GM19240 (cell line): ENCODE measurements at regions not wholly inside any gene's neighbourhood (a gene's known extent, or its start where the extent isn't known, plus 50 kb on each side); places are given as distances from the start of the nearest gene placed in this dataset.
"Not testable (repeated sequence)": the region's sequence is repeated elsewhere in the genome, so short reads cannot be mapped to it uniquely, and the experiment has no call there.

Experiments used
- DNase-seq: peaks from one replicate; pipeline ENCODE4 v3.0.0; 2011; ENCODE audit warnings: low spot score; ENCODE audit not compliant: insufficient read length

DNA sequence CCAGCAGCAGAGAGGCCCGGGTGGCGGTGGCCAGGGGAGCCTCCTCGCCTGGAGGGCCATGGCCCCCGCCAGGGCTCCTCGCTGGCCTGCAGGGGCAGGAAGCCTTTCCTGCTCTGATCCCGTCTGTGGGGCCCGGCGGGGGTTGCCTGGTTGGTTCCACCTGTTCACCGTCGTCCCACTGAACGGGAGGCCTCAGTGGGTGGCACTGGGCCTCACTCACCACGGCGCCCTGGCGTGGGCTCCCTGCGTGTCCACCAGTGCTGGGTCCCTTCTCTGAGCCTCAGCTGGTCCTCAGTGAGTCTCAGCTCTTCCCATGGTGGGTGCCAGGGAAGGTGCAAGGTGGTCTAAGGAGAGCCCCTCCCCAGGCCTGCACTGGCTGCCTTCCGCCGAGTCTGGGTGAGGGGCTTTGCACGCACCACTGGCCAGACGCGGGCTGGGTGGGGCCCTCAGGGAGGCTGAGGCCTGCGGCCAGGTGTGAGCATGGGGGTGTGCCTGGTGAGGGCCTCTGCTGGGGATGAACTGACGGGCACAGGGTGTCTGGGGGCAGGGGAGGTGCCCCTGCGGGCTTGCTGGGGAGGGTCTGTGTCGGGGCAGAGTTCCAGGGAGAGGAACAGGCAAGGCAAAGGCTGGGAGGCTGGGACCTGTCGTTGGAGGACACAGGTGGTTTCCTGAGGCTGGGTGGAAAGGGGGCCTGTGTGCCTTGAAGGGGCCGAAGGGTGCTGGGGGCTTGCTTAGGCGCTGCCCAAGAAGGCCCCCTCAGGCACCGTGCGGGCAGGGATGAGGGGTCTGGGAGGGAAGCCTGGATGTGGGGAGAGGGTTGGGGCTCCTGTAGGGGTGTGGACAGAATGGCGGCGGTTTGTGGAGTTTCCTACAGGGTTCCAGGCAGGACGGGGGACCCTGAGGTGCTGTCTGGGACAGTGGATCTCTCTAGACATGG, 339.8 kb downstream of the TMEM121 start:
- DNase-seq = no peak

DNA sequence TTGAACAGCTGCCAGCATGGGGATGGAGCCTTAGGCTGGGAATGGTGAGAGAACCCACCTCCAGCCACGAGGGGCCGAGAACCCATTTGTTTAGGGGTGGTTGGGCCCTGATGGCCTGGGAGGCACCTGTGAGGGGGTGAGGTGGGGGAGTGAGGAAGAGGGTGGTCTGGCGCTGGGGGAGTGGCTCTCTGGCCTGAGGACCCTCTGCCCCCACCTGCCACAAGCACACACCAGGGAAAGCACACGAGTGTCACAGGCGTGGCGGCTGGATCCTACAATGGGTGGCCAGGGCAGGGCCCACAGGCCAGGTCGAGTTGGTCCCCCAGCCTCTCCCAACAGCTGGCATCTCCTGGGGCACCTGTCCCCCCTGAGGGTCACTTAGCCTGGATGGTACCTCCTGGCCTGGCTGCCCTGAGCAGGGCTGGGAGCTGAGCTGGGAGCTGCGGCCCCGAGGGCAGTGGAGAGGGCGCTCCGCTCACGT, 340.5 kb downstream of the TMEM121 start:
- no peak for DNase-seq

DNA sequence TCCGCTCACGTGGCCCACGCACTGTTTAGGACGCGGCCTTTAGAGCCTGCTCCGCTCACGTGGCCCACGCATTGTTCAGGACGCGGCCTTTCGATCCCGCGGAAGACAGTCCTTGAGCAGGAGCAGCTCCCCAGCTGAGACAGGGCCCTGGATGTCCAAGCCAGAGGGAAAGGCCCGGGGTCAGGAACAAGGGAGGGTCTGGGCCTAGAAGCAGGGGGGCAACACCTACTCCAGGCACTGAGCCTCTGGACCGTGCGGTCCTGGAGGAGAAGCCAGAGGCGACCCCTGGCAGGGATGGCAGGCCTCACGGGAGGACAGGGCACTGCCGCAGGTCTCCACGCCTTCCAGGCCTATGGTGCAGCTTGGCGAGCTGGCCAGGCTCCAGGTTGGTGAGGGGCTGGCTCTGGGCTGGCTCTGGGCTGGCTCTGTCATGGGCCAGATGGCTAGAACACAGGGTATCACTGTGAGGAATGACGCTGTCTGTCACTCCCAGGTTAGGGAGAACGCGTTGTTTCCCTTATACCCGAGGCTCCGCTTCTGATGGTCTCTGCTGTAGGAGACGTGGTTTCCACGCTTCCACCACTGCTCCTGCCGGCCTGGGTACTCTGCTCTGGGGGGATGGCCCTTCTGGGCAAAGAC, 341.7 kb downstream of the TMEM121 start:
- DNase-seq = no peak

DNA sequence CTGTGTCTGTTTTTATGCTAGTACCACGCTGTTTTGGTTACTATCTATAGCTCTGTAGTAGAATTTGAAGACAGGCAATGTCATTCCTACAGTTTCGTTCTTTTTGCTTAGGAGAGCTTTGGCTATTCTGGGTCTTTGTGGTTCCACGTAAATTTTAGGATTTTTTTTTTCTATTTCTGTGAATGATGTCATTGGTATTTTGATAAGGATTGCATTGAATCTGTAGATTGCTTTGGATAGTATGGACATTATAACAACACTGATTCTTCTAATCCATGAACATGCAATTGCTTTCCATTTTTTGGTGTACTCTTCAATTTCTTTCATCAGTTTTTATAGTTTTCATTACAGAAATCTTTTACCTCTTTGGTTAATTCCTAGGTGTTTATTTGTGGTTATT, 345.2 kb downstream of the TMEM121 start:
- DNase-seq = no peak

DNA sequence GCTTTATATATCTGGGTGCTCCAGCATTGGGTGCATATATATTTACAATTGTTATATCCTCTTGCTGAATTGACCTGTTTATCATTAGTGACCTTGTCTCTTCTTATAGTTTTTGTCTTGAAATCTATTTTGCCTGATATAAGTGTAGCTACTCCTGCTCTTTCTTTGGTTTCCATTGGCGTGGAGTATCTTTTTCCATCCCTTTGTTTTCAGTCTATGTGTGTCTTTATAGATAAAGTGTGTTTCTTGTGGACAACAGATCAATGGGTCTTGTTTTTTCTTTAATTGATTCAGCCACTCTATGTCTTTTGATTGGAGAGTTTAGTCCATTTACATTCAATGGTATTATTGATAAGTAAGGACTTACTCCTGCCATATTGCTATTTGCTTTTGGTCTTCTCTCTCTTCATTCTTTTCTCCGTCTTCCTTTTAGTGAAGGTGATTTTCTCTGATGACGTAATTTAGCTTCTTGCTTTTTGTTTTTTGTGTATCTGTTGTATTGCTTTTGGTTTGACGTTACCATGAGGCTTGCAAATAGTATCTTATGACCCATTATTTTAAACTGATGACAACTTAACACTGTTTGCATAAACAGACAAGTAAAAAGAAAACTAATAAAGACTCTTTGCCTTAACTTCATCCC, 347.6 kb downstream of the TMEM121 start:
- DNase-seq = no peak

DNA sequence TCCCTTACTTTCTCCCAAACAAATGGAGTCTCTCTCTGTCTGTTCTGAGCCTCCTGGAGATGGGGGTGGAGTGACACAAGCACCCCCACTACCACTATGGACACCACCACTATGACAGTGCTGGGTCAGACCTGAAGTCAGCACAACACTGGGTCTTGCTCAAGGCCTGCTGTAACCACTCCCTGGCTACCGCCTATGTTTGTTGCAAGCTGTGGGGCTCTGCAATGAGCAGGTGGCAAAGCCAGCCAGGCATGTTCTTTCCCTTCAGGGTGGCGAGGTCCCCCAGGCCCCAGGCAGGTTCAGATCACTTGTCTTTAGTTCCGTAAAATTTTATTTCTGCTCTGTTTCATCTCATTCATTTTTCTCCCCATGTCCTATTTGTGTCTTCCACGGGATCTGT, 349.8 kb downstream of the TMEM121 start:
- DNase-seq = no peak

DNA sequence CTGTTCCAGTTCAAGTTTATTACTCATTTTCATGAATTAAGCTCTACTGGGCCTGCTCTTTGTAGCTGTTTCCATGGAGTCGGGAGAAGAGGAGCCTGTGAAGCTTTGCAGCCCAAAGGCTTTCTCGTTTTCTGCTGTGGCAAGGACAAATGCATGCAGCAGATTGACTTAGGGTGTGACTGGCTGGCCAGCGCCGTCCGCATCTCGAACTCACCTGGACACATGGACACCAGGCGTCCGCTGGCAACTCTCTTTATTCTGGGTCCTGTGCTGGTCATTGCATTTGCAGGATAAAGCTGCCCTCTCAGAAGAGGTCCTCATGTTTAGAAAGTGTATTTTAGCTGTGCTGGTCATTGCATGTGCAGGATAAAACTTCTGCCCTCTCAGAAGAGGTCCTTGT, 350.4 kb downstream of the TMEM121 start:
- DNase-seq = no peak

DNA sequence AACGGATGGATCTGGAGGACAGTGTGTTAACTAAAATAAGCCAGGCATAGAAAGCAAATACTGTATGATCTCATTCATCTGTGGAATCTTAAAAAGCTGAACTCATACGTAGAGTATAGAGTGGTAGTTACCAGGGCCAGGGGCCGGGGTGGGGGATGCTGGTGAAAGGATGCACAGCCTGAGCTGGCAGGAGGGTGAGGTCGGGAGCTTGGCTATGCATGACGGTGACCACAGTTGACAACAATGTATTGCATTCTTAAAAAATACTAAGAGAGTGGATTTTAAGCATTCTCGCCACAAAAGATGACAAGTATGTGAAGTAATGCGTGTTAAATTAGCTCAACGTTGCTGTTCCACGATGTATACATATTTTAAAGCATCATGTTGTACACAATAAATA, 351.3 kb downstream of the TMEM121 start:
- DNase-seq = no peak

DNA sequence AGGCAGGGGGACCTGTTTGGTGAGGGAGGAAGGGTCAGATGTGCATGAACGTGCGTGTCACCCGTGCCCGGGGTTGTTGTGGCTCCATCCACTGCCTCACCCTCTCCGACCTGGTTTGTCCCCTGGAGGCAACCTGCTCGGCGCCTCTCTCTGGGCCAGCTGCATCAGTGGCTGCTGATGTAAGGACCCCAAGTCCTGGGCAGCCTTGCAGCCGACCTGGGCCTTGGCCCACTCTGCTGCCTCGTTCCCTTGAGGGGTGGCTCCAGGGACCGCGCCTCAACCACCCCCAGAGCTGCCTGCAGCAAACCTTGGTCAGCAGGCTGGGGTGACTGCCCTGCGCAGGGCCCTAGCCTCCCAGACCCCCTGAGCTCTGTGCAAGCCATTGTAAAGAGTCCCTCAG, 351.7 kb downstream of the TMEM121 start:
- DNase-seq = no peak

DNA sequence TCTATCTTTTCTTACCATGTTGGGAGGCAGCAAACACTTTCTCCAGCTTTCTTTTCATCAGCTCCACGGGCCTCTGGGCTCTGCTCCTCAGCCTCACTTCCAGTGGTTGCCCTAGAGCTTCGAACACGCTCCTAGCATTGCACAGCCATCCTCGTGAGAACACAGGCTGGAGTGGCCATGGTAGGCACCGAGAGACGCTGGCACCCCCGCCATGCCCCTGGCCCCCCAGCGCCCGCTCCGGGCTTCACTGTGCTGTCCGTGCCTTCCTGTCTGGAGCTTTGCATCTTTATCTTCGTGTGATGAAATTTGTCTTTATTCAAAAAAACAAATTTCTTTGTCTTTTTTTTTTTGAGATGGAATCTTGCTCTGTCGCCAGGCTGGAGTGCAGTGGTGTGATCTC, 352.2 kb downstream of the TMEM121 start:
- no peak for DNase-seq

DNA sequence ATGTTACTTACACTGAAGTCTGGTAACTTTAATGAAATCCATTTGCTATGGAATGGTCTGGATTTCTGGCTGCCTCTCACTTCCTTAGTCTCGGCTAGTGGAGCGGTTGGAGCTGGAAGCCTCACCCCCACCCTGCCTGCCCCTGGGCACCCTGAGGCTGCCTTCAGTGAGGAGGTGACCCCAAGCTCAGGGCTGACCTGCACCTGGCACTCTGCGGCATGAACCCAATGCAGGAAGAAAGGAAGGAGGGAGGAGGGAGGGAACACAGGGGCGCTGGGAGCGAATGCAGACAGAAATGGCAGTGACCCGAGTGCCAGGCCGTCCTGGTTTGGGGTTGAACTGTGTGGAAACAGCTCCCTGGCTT, 353.1 kb downstream of the TMEM121 start:
- DNase-seq = no peak

DNA sequence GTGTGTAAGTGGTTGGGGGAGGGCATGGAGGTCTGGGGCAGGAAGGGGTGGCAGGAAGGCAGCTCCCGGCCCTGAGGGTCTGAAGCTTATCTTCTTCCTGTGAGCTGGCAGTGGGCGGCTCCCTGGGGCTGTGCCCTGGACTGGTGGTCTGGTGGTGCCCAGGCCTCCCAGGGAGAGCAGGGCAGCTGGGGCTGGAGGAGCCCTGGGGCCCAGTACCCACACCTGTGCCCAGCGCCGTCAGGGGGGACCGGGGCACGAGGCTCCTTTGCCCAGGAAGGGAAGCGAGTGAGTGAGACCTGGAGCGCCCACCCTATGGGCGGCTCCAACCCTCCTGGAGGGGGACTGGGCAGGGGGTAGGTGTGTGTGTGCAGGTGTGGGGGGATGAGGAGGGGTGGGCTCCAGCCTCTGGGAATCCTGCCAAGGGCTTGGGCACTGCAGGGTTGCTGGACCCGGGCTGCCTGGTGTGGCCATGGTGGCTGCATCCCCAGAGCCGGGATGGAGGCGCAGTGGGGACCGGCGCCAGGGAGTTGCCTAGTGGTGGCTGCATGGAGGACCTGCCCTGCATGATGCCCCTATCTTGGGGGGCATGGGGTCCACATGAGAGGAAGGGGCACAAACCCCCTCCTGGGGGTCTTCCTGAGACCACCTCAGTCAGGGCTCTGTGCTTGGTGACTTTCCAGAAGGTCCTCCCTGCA, 353.6 kb downstream of the TMEM121 start:
- DNase-seq = no peak

DNA sequence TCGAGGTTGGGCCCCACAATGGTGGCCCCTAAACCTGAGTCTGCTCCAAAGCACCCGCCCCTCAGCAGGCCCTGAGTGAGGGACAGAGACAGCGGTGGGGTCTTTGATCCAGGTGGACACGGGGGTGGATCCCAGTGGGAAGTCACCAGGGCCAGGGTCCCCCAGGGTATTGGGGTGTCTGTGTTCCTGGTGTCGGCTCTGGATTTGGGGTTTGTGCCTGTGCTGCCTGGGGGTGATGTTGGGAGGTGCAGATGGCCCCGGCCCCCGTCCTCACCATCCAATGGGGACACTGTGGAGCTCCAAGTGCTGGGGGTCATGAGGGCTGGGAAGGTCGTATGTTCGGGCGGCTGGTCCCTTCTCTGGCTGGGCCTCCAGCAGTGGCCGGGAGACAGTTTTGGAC, 354.2 kb downstream of the TMEM121 start:
- no peak for DNase-seq

DNA sequence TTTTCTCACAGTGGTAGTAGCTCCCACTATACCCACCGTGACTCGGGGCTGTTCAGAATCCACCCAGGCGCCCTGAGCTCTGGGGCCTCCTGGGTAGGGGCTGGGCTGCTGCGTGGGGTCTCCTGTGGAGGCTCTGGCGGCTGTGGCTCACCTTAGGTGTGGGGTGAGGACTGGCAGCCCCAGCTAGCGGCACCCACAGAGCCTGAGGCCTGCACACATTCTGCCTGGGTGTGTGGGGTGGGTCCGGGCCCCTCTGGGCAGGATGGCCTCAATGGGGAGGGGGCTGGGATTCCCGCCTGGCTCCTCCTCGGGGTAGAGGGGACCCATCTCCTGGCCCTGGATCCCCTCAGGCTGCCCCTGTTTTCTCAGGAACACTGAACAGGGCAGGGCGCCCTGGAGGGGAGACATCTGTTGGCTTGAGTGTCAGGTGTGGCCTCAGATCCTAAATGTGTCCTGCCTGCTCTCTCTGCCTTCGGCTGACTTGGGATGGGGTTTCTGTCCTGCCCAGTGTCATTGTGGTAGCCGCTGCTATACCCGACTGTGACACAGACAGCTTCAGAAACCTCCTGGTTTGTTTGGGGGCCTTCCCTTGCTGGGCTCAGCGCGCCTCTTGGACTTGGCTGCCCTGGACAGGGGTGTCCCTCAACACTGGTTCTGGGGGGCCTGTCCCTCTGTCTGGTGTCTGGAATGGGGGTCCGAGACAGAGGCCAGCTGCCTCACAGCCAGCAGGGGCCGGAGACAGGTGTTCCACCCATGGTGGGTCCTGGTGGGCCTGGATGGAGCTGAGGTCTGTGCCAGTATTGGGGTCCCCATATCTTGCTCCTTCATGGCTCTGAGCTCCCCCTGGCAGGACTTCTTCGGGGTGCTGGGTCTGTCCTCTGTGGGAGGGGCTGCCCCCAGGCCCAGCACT, 354.9 kb downstream of the TMEM121 start:
- no peak for DNase-seq

DNA sequence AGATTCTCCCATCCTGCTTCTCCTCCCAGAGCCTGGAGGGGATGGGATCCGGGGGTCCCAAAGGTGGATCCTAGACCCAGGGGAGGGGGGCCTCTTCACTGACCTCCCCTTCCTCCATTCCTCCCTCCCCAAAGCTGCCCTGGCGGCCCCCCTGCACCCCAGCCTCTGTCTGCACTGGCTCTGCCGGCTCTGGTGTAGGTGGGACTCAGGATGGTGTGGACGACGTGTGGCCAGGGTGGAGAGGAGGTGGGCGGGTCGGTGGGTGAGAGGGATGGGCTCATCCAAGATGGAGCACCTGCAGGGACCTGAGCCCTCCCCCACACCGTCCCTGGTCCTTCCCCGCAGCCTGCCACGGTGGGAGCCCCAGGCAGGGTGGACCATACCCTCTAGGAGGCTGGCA, 355.6 kb downstream of the TMEM121 start:
- not testable (repeated sequence) for DNase-seq

DNA sequence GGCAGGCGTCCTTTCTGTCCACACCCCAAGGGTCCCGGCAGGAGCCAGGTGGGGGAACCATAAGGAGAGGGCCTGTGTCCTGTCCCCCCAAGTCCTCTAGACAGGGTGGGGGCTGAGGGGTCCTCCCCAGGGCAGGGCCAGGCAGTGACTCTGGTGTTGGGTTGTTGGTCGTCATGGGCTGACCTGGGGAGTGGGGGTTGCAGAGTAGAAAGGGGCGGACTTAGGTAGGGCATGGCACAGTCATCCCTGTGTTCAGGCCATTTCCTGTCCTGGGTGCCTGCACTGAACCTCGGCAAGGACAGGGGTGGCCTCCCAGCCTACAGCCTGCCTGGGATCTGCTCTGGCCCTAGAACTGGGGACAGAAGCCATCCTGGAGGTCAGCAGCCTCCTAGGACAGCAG, 356.2 kb downstream of the TMEM121 start:
- DNase-seq = no peak

DNA sequence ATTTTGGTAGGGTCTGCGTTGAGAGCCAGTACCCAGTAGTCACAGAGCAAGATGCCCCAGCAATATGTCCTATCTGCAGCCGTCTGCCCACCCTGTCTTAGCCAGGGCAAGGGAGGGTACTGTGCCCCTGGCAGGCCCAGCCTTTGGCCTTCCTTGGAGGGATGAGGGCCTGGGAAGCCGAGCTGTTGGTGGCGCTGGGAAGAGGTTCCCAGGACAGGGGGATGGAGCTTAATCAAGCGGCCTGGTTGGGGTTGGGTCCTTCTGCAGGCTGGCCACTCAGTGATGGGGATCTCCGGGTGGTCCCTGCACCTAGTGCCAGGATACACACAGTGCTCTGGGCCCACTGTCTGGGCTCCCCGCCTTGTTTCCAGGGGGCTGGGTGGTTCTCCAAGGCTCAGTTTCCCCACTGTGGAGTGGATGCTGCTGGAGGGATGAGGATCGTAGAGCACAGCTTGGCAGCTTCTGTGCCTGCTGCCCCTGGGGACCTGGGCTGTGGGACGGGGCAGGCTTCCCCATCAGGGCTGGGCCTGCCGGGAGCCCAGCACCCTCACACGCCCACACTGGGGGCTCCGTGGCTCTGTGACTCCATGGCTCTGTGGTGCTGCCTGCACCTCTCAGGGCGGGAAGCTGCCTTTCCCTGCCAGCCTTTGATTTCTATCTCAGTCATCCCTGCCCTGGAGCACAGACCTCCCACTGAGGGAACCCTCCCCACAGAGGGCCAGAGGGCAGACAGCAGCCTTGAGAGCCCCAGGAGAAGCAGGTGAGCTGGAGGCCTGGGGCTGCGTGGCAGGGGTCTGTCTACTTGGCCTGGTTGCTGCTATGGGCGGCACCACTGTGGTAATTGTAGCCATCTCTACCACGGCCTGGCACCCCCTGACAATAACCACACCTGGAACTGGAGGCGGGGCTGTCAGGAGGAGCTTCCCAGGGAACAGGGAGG, 357.0 kb downstream of the TMEM121 start:
- DNase-seq = no peak

DNA sequence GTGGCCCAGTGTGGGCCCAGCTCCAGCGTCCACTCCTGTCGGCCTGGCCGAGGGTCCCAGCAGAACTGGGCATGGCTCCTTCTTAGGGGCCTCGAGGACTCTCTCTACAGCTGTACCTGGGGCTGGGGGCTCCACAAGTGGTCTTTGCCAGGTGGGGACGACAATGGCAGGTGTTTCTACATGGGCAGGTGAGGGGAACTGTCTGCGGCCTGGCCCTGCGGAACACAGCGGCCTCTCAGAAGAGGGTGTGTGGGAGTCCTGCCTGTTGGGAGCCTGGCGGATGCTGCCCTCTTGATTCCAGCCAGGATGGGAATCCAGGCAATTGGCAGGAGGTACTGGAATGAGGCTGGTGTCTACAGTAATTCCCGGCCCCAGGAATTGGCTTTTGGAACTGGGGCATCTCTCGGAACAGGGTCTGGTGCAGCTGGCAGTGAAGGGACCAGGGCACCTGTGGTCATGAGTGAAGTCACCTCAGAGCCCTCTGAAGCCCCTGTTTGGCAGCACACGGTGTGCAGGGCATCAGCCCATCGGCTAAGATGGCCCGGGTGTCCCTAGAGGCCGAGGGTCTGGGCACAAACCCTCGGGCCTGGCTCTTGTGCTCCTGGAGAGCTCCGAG, 357.9 kb downstream of the TMEM121 start:
- not testable (repeated sequence) for DNase-seq

DNA sequence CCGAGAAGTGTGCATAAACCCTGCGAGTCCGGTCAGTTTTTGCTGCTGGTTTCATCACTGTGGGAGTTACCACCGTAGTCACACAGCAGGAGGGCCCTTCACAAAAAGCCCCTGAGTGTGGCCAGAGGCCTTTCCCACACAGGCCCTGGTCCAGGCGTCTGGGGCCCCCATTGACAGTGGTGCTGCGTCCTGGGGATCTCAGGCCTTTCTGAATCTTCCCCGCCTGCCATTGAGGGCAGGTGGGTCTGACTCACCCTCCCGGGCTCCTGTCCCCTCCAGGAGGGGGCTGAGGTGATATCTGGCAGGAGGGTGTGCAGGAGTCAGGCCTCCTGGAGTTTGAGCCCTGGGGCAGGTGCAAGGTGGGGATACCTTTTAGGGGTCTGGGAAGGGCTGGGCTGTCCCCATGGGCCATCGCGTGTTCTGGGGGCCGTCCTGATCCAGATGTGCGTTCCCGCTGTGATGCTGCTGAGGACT, 358.5 kb downstream of the TMEM121 start:
- DNase-seq = no peak
